ENCODE measurements at regions not wholly inside any gene's neighbourhood (a gene's known extent, or its start where the extent isn't known, plus 50 kb on each side); places are given as distances from the start of the nearest gene placed in this dataset.
"Not testable (repeated sequence)": the region's sequence is repeated elsewhere in the genome, so short reads cannot be mapped to it uniquely, and the experiment has no call there.

GRCh38 chr3:10648181-10648580 is 142.8 kb upstream of the ATP2B2 start:
- Mint-ChIP-seq H3K27me3 (peaks cover 9 to 10% of the 10 kb centered on the region in 2 donors), H3K9me3 (peaks cover 0 to 8% (median 3%) of the 10 kb centered on the region in 8 donors), H3K36me3 (no peaks in the 10 kb centered on the region), H3K4me3 (no peak overlapping the region), H3K4me1 (no peaks in the 10 kb centered on the region), H3K27ac (no peak overlapping the region)
- ChIA-PET POLR2A (ENCODE audit: partially characterized antibody) (no interaction called here), CTCF (ENCODE audit: partially characterized antibody) (no interaction called here)
- Histone ChIP-seq H3K4me3 (ENCODE audit: low read length in 2 of 2) (no peak overlapping the region), H3K4me1 (ENCODE audit: insufficient read depth, low read length) (no peaks in the 10 kb centered on the region), H3K27ac (ENCODE audit: low read depth, low read length) (no peak overlapping the region), H3K27me3 (ENCODE audit: insufficient read depth, low read length) (no peaks in the 10 kb centered on the region), H3K36me3 (ENCODE audit: insufficient read depth, low read length) (no peaks in the 10 kb centered on the region), H3K9me3 (ENCODE audit: control insufficient read depth in 1 of 2, low read length in 2 of 2) (no peaks in the 10 kb centered on the region)
- DNase-seq = no peak
- intact Hi-C loops (cut with micrococcal nuclease) = no loop called here

- intact Hi-C loops (cut with micrococcal nuclease); H3K4me1 Mint-ChIP-seq: not testable (repeated sequence)
Measured at GRCh38 chr3:10649463-10649862, 144.1 kb upstream of the ATP2B2 start.

GRCh38 chr3:10651506-10651905 is 146.1 kb upstream of the ATP2B2 start:
- intact Hi-C loops (cut with micrococcal nuclease) = no loop called here
- DNase-seq = no peak
- Histone ChIP-seq H3K27me3 (ENCODE audit: insufficient read depth, low read length) (no peaks in the 10 kb centered on the region), H3K36me3 (ENCODE audit: insufficient read depth, low read length) (no peaks in the 10 kb centered on the region), H3K27ac (ENCODE audit: low read depth, low read length) (no peak overlapping the region), H3K4me3 (ENCODE audit: low read length in 2 of 2) (no peak overlapping the region), H3K4me1 (ENCODE audit: insufficient read depth, low read length) (no peaks in the 10 kb centered on the region), H3K9me3 (ENCODE audit: control insufficient read depth in 1 of 2, low read length in 2 of 2) (no peaks in the 10 kb centered on the region)
- Mint-ChIP-seq H3K36me3 (no peaks in the 10 kb centered on the region), H3K27me3 (peaks cover 5 to 26% of the 10 kb centered on the region in 2 donors), H3K9me3 (peaks cover 0 to 8% (median 3%) of the 10 kb centered on the region in 8 donors), H3K4me1 (no peaks in the 10 kb centered on the region), H3K27ac (no peak overlapping the region), H3K4me3 (no peak overlapping the region)
- POLR2A ChIA-PET (ENCODE audit: partially characterized antibody) = no interaction called here
- CTCF ChIA-PET (ENCODE audit: partially characterized antibody) = no interaction called here

More at GRCh38 chr3:10649463-10649862, 144.1 kb upstream of the ATP2B2 start:
- H3K27ac Mint-ChIP-seq; H3K9me3 Mint-ChIP-seq; H3K4me1 ChIP-seq (ENCODE audit: insufficient read depth, low read length); H3K36me3 ChIP-seq (ENCODE audit: insufficient read depth, low read length); POLR2A ChIA-PET (ENCODE audit: partially characterized antibody); H3K4me3 Mint-ChIP-seq; DNase-seq; CTCF ChIA-PET (ENCODE audit: partially characterized antibody); H3K4me3 ChIP-seq (ENCODE audit: low read length in 2 of 2); H3K9me3 ChIP-seq (ENCODE audit: control insufficient read depth in 1 of 2, low read length in 2 of 2); H3K27me3 Mint-ChIP-seq; H3K27me3 ChIP-seq (ENCODE audit: insufficient read depth, low read length); H3K36me3 Mint-ChIP-seq; H3K27ac ChIP-seq (ENCODE audit: low read depth, low read length): not testable (repeated sequence)

DNA sequence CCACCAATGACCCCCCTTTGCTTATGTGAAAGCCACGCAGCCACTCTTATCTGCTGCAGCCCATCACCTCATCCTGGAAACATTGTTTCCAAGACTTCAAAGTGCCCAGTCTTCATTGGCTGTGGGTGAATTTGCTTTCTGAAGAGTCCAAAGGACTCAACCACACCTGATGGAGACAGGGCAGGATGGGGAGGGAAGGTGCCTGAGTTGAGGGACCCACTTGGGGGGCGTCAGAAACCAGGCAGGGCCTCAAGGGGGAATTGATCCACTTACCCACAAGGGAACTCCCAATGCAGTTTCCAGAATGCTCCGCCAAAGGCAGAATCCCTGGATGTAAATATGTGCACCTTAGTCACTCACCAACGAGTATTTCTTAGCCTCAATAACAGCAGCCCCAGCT is 147.9 kb upstream of the ATP2B2 start:
- H3K27me3 Mint-ChIP-seq = peaks cover 11 to 34% of the 10 kb centered on the region in 2 donors
- ChIA-PET CTCF (ENCODE audit: partially characterized antibody) (no interaction called here), POLR2A (ENCODE audit: partially characterized antibody) (no interaction called here)
- no peak overlapping the region for H3K27ac ChIP-seq (ENCODE audit: low read depth, low read length)
- no peak for DNase-seq
- H3K27ac Mint-ChIP-seq = no peak overlapping the region
- H3K4me3 Mint-ChIP-seq = no peak overlapping the region
- intact Hi-C loops (cut with micrococcal nuclease) = no loop called here
- H3K27me3 ChIP-seq (ENCODE audit: insufficient read depth, low read length) = no peaks in the 10 kb centered on the region
- H3K4me1 Mint-ChIP-seq = no peaks in the 10 kb centered on the region
- H3K36me3 Mint-ChIP-seq = no peaks in the 10 kb centered on the region
- no peaks in the 10 kb centered on the region for H3K4me1 ChIP-seq (ENCODE audit: insufficient read depth, low read length)
- peaks cover 0 to 9% (median 5%) of the 10 kb centered on the region in 8 donors for H3K9me3 Mint-ChIP-seq
- no peak overlapping the region for H3K4me3 ChIP-seq (ENCODE audit: low read length in 2 of 2)
- H3K36me3 ChIP-seq (ENCODE audit: insufficient read depth, low read length) = no peaks in the 10 kb centered on the region
- no peaks in the 10 kb centered on the region for H3K9me3 ChIP-seq (ENCODE audit: control insufficient read depth in 1 of 2, low read length in 2 of 2)

DNA sequence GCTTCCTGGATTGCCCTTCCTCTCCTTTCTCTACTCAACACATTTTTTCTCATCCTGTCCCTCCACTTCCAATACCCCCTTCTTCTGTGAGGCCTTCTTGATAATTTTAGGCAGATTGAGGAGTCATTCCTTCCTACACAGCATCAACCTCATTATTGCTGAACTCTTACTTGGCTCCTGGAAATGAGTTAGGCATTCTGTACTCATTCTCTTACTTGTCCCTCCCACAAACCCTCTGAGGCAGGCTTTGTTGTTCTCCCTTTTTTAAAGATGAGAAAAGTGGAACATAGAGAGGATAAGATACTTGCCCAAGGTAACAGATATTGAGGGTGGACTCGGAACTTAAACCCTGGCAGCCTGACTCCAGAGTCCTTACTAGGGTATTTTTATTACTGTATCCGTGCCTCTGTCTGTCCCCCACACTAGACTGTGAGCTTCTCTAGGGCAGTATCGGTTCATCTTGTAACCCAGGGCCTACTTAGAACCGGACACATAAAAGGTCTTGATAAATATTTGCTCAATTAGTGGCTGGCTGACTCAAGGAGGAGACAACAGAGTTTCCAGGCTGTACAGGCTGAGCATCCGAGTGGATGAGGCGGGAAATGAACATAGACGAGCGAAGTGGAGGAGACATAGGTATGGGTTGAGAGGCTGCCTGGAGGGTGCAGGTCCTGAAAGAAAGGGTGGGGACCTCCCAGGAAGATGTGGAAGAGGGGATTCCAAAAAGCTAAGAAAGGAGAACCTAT is 148.7 kb upstream of the ATP2B2 start:
- no peak overlapping the region for H3K4me3 Mint-ChIP-seq
- no peak overlapping the region for H3K4me3 ChIP-seq (ENCODE audit: low read length in 2 of 2)
- no peaks in the 10 kb centered on the region for H3K36me3 Mint-ChIP-seq
- H3K4me1 ChIP-seq (ENCODE audit: insufficient read depth, low read length) = no peaks in the 10 kb centered on the region
- H3K27ac ChIP-seq (ENCODE audit: low read depth, low read length) = no peak overlapping the region
- DNase-seq = no peak
- H3K27ac Mint-ChIP-seq = no peak overlapping the region
- intact Hi-C loops (cut with micrococcal nuclease) = no loop called here
- H3K4me1 Mint-ChIP-seq = no peaks in the 10 kb centered on the region
- H3K9me3 Mint-ChIP-seq = peaks cover 0 to 9% (median 5%) of the 10 kb centered on the region in 8 donors
- H3K27me3 Mint-ChIP-seq = peaks cover 11 to 35% of the 10 kb centered on the region in 2 donors
- CTCF ChIA-PET (ENCODE audit: partially characterized antibody) = interaction anchor here (1.1 kb wide), 1 partner anchor 10 kb away, joined by 3 read pairs; no protein-coding TSS in a partner anchor
- no peaks in the 10 kb centered on the region for H3K9me3 ChIP-seq (ENCODE audit: control insufficient read depth in 1 of 2, low read length in 2 of 2)
- H3K36me3 ChIP-seq (ENCODE audit: insufficient read depth, low read length) = no peaks in the 10 kb centered on the region
- H3K27me3 ChIP-seq (ENCODE audit: insufficient read depth, low read length) = no peaks in the 10 kb centered on the region
- POLR2A ChIA-PET (ENCODE audit: partially characterized antibody) = no interaction called here

DNA sequence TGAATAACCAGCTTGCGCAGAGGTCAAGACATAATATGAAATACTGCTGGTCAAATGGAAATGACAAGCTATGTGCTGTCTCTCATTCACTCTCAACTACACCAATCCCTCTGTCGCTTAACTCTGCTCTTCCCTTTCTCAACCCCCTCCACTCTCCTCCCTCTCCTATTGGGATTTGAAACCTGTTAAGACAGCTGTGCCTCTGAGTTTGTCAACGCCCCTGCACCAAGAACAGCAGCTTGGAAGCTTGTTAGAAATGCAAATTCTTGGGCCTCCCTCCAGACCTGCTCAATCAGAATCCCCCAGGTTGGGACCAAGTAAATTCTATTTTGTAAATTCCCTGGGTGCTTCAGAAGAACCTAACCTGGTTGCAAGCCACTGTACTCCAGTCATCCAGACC is 149.7 kb upstream of the ATP2B2 start:
- no peaks in the 10 kb centered on the region for H3K36me3 Mint-ChIP-seq
- H3K27me3 Mint-ChIP-seq = peaks cover 13 to 40% of the 10 kb centered on the region in 2 donors
- H3K9me3 Mint-ChIP-seq = peaks cover 0 to 9% (median 5%) of the 10 kb centered on the region in 8 donors
- H3K27ac Mint-ChIP-seq = no peak overlapping the region
- no peak overlapping the region for H3K4me3 ChIP-seq (ENCODE audit: low read length in 2 of 2)
- H3K4me1 Mint-ChIP-seq = no peaks in the 10 kb centered on the region
- no peaks in the 10 kb centered on the region for H3K9me3 ChIP-seq (ENCODE audit: control insufficient read depth in 1 of 2, low read length in 2 of 2)
- ChIA-PET CTCF (ENCODE audit: partially characterized antibody) (interaction anchor here (1.1 kb wide), 1 partner anchor 9 kb away, joined by 3 read pairs; no protein-coding TSS in a partner anchor), POLR2A (ENCODE audit: partially characterized antibody) (no interaction called here)
- H3K4me1 ChIP-seq (ENCODE audit: insufficient read depth, low read length) = no peaks in the 10 kb centered on the region
- intact Hi-C loops (cut with micrococcal nuclease) = no loop called here
- H3K4me3 Mint-ChIP-seq = no peak overlapping the region
- no peak overlapping the region for H3K27ac ChIP-seq (ENCODE audit: low read depth, low read length)
- no peaks in the 10 kb centered on the region for H3K27me3 ChIP-seq (ENCODE audit: insufficient read depth, low read length)
- DNase-seq = no peak
- H3K36me3 ChIP-seq (ENCODE audit: insufficient read depth, low read length) = no peaks in the 10 kb centered on the region

DNA sequence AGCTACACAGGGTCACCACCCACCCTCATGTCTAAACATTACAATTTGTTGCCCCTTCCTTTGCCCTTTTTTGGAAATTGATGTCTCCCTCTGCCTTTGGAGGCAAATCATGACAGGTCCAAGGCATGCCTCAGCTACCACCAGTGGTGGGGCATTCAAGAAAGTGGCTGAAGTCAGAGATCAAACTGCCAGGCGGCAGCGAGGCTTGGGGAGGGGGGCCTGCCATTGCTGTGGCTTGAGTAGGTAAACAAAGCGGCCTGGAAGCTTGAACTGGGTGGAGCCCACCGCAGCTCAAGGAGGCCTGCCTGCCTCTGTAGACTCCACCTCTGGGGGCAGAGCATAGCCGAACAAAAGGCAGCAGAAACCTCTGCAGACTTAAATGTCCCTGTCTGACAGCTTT is 152.0 kb upstream of the ATP2B2 start:
- intact Hi-C loops (cut with micrococcal nuclease); POLR2A ChIA-PET (ENCODE audit: partially characterized antibody); DNase-seq; H3K27ac Mint-ChIP-seq; H3K27ac ChIP-seq (ENCODE audit: low read depth, low read length); H3K4me3 Mint-ChIP-seq; H3K4me1 Mint-ChIP-seq; H3K4me1 ChIP-seq (ENCODE audit: insufficient read depth, low read length); CTCF ChIA-PET (ENCODE audit: partially characterized antibody); H3K36me3 Mint-ChIP-seq; H3K27me3 ChIP-seq (ENCODE audit: insufficient read depth, low read length); H3K4me3 ChIP-seq (ENCODE audit: low read length in 2 of 2); H3K9me3 ChIP-seq (ENCODE audit: control insufficient read depth in 1 of 2, low read length in 2 of 2); H3K36me3 ChIP-seq (ENCODE audit: insufficient read depth, low read length): not testable (repeated sequence)
- peaks cover 15 to 37% of the 10 kb centered on the region in 2 donors for H3K27me3 Mint-ChIP-seq
- peaks cover 0 to 11% (median 0%) of the 10 kb centered on the region in 8 donors for H3K9me3 Mint-ChIP-seq
